HEK293 (cell line): ENCODE measurements at regions not wholly inside any gene's neighbourhood (a gene's known extent, or its start where the extent isn't known, plus 50 kb on each side); places are given as distances from the start of the nearest gene placed in this dataset.
"Not testable (repeated sequence)": the region's sequence is repeated elsewhere in the genome, so short reads cannot be mapped to it uniquely, and the experiment has no call there.

Experiments used
- CTCF ChIA-PET: fragments of 350-600 bp; formaldehyde crosslinking; extraction: SDS; loops from one replicate; lab custom pipeline; 2021; ENCODE audit warnings: antibody characterized with exemption; lab: Yijun Ruan, JAX
- POLR2A ChIA-PET: fragments of 300-600 bp; formaldehyde crosslinking; extraction: SDS; loops from one replicate; lab custom pipeline; 2020; ENCODE audit warnings: antibody characterized with exemption, inconsistent platforms; lab: Yijun Ruan, JAX
- H3K27ac ChIP-seq: fragments of 200-500 bp; sonication (Bioruptor generic); 2 replicates; pipeline ENCODE4 v1.5.1; 2014; ENCODE audit warnings: low read depth, low read length, control low read depth, inconsistent platforms; ENCODE audit errors: extremely low read depth
- H3K36me3 ChIP-seq, 2 experiments: fragments of 200-500 bp in 1 of 2; sonication (Bioruptor generic) in 1 of 2; 1 replicate in 1 of 2; 2 replicates in 1 of 2; pipeline ENCODE4 v1.5.1; 2014 to 2017; ENCODE audit warnings: inconsistent platforms in 2 of 2, low read length in 2 of 2; ENCODE audit not compliant: control insufficient read depth in 2 of 2, insufficient read depth in 1 of 2
- H3K4me1 ChIP-seq: fragments of 200-500 bp; sonication (Bioruptor generic); 2 replicates; pipeline ENCODE4 v1.5.1; 2014; ENCODE audit warnings: mild to moderate bottlenecking, low read length, inconsistent platforms; ENCODE audit not compliant: control insufficient read depth, insufficient read depth
- H3K4me3 ChIP-seq: 2 replicates; pipeline ENCODE4 v1.5.1; 2011; ENCODE audit warnings: low read depth, mild to moderate bottlenecking, control low read depth, low read length, moderate library complexity
- H3K9me3 ChIP-seq: fragments of 200-500 bp; sonication (Bioruptor generic); 2 replicates; pipeline ENCODE4 v1.5.1; 2014; ENCODE audit warnings: low read depth, low read length, inconsistent platforms; ENCODE audit not compliant: control insufficient read depth, insufficient read depth
- BCL11A ChIP-seq: fragments of 450-650 bp; formaldehyde crosslinking; IDR thresholded peaks from 2 replicates; pipeline ENCODE4 v1.5.1; 2016; ENCODE audit warnings: low read depth, missing biosample characterization, missing genetic modification characterization
- CTCF ChIP-seq: fragments of 450-650 bp; formaldehyde crosslinking; IDR thresholded peaks from 2 replicates; pipeline ENCODE4 v1.5.1; 2016; ENCODE audit warnings: missing biosample characterization, missing genetic modification characterization
- HOXA7 ChIP-seq: sonication (generic); formaldehyde crosslinking; IDR thresholded peaks from 2 replicates; pipeline ENCODE4 v1.8.1; 2022; ENCODE audit warnings: missing genetic modification reagents, borderline replicate concordance
- KLF16 ChIP-seq: fragments of 450-650 bp; formaldehyde crosslinking; IDR thresholded peaks from 2 replicates; pipeline ENCODE4 v1.5.1; 2017; ENCODE audit warnings: missing biosample characterization, missing genetic modification characterization
- KLF9 ChIP-seq: fragments of 450-650 bp; formaldehyde crosslinking; IDR thresholded peaks from 2 replicates; pipeline ENCODE4 v1.5.1; 2016; ENCODE audit warnings: missing biosample characterization, missing genetic modification characterization, low read depth
- PRDM2 ChIP-seq: fragments of 450-650 bp; formaldehyde crosslinking; IDR thresholded peaks from 2 replicates; pipeline ENCODE4 v1.5.1; 2016; ENCODE audit warnings: missing biosample characterization, missing genetic modification characterization, borderline replicate concordance
- RBAK ChIP-seq: fragments of 450-650 bp; formaldehyde crosslinking; IDR thresholded peaks from 2 replicates; pipeline ENCODE4 v1.5.1; 2016; ENCODE audit warnings: missing biosample characterization, missing genetic modification characterization
- REST ChIP-seq: fragments of 450-650 bp; formaldehyde crosslinking; IDR thresholded peaks from 2 replicates; pipeline ENCODE4 v1.5.1; 2016; ENCODE audit warnings: missing biosample characterization, missing genetic modification characterization
- SP7 ChIP-seq: fragments of 450-650 bp; formaldehyde crosslinking; IDR thresholded peaks from 2 replicates; pipeline ENCODE4 v1.5.1; 2016; ENCODE audit warnings: missing biosample characterization, missing genetic modification characterization
- ZBTB17 ChIP-seq: fragments of 450-650 bp; formaldehyde crosslinking; IDR thresholded peaks from 2 replicates; pipeline ENCODE4 v1.5.1; 2016; ENCODE audit warnings: missing biosample characterization, missing genetic modification characterization
- ZFP69B ChIP-seq: fragments of 450-650 bp; formaldehyde crosslinking; IDR thresholded peaks from 2 replicates; pipeline ENCODE4 v1.5.1; 2016; ENCODE audit warnings: missing biosample characterization, missing genetic modification characterization
- ZNF274 ChIP-seq, 2 experiments: fragments of 200-500 bp in 1 of 2; fragments of 450-650 bp in 1 of 2; sonication (Bioruptor generic) in 1 of 2; formaldehyde crosslinking in 1 of 2; IDR thresholded peaks; 2 replicates each; pipeline versions ENCODE4 v1.5.1 to v1.6.1; 2014 to 2016; ENCODE audit warnings: borderline replicate concordance in 1 of 2, inconsistent platforms in 1 of 2, low read length in 1 of 2, missing biosample characterization in 1 of 2, missing genetic modification characterization in 1 of 2
- ZNF335 ChIP-seq: fragments of 450-650 bp; formaldehyde crosslinking; conservative IDR thresholded peaks from 2 replicates; pipeline ENCODE4 v1.5.1; 2016; ENCODE audit warnings: missing biosample characterization, missing genetic modification characterization
- ZNF341 ChIP-seq: fragments of 450-650 bp; formaldehyde crosslinking; IDR thresholded peaks from 2 replicates; pipeline ENCODE4; 2016; ENCODE audit warnings: low read depth, missing biosample characterization, missing genetic modification characterization
- ZNF521 ChIP-seq: fragments of 450-650 bp; formaldehyde crosslinking; IDR thresholded peaks from 2 replicates; pipeline ENCODE4 v1.5.1; 2017; ENCODE audit warnings: missing biosample characterization, mild to moderate bottlenecking, missing genetic modification characterization
- ZNF558 ChIP-seq: fragments of 450-650 bp; formaldehyde crosslinking; IDR thresholded peaks from 2 replicates; pipeline ENCODE4 v1.5.1; 2016; ENCODE audit warnings: missing biosample characterization, missing genetic modification characterization
- ZNF580 ChIP-seq: fragments of 450-650 bp; formaldehyde crosslinking; IDR thresholded peaks from 2 replicates; pipeline ENCODE4 v1.5.1; 2016; ENCODE audit warnings: missing biosample characterization, missing genetic modification characterization
- ZNF658 ChIP-seq: fragments of 450-650 bp; formaldehyde crosslinking; IDR thresholded peaks from 2 replicates; pipeline ENCODE4; 2016; ENCODE audit warnings: missing biosample characterization, missing genetic modification characterization
- ZNF837 ChIP-seq: fragments of 450-650 bp; formaldehyde crosslinking; IDR thresholded peaks from 2 replicates; pipeline ENCODE4 v1.5.1; 2016; ENCODE audit warnings: missing biosample characterization, missing genetic modification characterization

- TF ChIP-seq KLF16 (tag by site-specific recombination): no peak
Measured at GRCh38 chr1:193884848-193885558, 698.6 kb upstream of the B3GALT2 start (continued).

- POLR2A ChIA-PET, H3K4me3 ChIP-seq, CTCF ChIA-PET, H3K9me3 ChIP-seq, H3K4me1 ChIP-seq, H3K36me3 ChIP-seq, H3K27ac ChIP-seq: not testable (repeated sequence)
Measured at GRCh38 chr1:193877920-193878319, 691.5 kb upstream of the B3GALT2 start.

- Histone ChIP-seq H3K4me1 (no peaks in the 10 kb centered on the region), H3K9me3 (no peaks in the 10 kb centered on the region), H3K27ac (no peak overlapping the region)
- TF ChIP-seq CTCF (tag by site-specific recombination) (no peak), ZBTB17 (tag by site-specific recombination) (no peak), SP7 (tag by site-specific recombination) (no peak), ZNF658 (no peak), ZNF335 (no peak), ZNF274 (IDR thresholded peaks at IDR 0.05; ENCODE audit: low read length) (no peak), ZNF274 (tag by site-specific recombination; IDR thresholded peaks at IDR 0.05; ENCODE audit: borderline replicate concordance) (no peak), ZNF558 (no peak), ZNF521 (tag by site-specific recombination) (no peak), RBAK (no peak), ZNF341 (tag by site-specific recombination) (no peak), KLF9 (tag by site-specific recombination) (no peak), REST (no peak), HOXA7 (CRISPR knock-in tag) (no peak), ZNF580 (no peak)
- TF ChIP-seq, all 188 proteins: peak for 0
- no peak overlapping the region for H3K4me3 ChIP-seq
- CTCF ChIA-PET: no interaction called here
- H3K36me3 ChIP-seq: no peaks in the 10 kb centered on the region
- POLR2A ChIA-PET: no interaction called here
Measured at GRCh38 chr1:193868425-193868824, 682.0 kb upstream of the B3GALT2 start.

- H3K4me3 ChIP-seq: no peak overlapping the region
- H3K36me3 ChIP-seq: no peaks in the 10 kb centered on the region
- H3K9me3 ChIP-seq: no peaks in the 10 kb centered on the region
- ChIA-PET CTCF (no interaction called here), POLR2A (no interaction called here)
- H3K27ac ChIP-seq: no peak overlapping the region
- no peaks in the 10 kb centered on the region for H3K4me1 ChIP-seq
- TF ChIP-seq BCL11A (tag by site-specific recombination) (no peak), ZNF837 (tag by site-specific recombination) (no peak), ZNF335 (no peak), PRDM2 (tag by site-specific recombination) (no peak), ZNF558 (no peak), ZFP69B (tag by site-specific recombination) (no peak)
Measured at GRCh38 chr1:193856261-193856660, 669.8 kb upstream of the B3GALT2 start.
